Pulmonary artery endothelial cell (primary cell): ENCODE measurements at regions not wholly inside any gene's neighbourhood (a gene's known extent, or its start where the extent isn't known, plus 50 kb on each side); places are given as distances from the start of the nearest gene placed in this dataset.

Source experiments
- DNase-seq: peaks from one replicate; pipeline ENCODE4 v3.0.0-alpha.2; 2011; ENCODE audit warnings: low read depth, low spot score

GRCh38 chr16:47781673-47782072 lies 320.5 kb downstream of the PHKB start:
- DNase-seq, result no peak

GRCh38 chr16:47780213-47780875 lies 319.2 kb downstream of the PHKB start:
- no peak for DNase-seq

- peak; percentile 7 for DNase-seq
Observed at GRCh38 chr16:47779201-47780016, 318.3 kb downstream of the PHKB start.

GRCh38 chr16:47778106-47778801 lies 317.1 kb downstream of the PHKB start:
- DNase-seq, result no peak

- DNase-seq, result no peak
Observed at GRCh38 chr16:47777220-47777619, 316.1 kb downstream of the PHKB start.

- DNase-seq, result no peak
Observed at GRCh38 chr16:47774661-47775060, 313.5 kb downstream of the PHKB start.

- DNase-seq, result no peak
Observed at GRCh38 chr16:47753659-47754058, 292.5 kb downstream of the PHKB start.
